ENCODE measurements at regions not wholly inside any gene's neighbourhood (a gene's known extent, or its start where the extent isn't known, plus 50 kb on each side); places are given as distances from the start of the nearest gene placed in this dataset.

DNA sequence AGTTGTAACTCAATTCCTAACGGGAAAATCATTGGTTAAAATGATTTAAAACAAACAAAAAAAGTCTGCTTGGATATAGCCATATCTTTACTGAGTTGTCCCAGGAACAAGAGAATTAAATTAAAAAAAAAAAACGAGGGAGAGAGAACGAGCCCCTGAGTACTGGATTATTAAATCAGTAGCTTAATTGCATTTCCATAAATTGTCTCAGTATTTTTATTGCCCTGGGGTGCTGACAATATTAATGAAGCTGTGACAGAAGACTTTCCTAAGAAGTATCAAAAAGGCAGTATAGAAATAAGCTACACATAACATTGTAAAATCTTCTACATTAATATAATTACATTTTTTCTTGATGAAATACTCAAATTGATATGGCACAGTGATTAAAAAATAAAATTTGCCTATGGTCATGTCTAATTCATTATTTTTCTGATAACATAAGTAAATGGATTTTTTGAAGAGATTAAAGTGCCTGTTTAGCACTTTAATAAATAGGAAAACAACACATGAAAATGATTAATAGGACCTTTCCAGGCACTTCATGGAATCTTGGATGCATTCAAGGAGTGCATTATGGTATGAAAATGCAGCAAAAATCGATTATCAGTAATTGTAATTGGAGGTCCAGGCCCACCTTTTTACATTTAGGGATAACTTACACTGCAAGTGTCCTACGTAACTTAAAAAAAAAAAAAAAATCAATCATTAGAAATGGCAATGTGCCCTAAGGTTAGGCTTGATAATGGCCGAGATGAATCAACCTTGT, 2233.4 kb downstream of the ARAP2 start:
- no peak for TF ChIP-seq EZH2 (IDR thresholded peaks at IDR 0.05; ENCODE audit: borderline replicate concordance, low read length)
- TF ChIP-seq, protein P1, sequence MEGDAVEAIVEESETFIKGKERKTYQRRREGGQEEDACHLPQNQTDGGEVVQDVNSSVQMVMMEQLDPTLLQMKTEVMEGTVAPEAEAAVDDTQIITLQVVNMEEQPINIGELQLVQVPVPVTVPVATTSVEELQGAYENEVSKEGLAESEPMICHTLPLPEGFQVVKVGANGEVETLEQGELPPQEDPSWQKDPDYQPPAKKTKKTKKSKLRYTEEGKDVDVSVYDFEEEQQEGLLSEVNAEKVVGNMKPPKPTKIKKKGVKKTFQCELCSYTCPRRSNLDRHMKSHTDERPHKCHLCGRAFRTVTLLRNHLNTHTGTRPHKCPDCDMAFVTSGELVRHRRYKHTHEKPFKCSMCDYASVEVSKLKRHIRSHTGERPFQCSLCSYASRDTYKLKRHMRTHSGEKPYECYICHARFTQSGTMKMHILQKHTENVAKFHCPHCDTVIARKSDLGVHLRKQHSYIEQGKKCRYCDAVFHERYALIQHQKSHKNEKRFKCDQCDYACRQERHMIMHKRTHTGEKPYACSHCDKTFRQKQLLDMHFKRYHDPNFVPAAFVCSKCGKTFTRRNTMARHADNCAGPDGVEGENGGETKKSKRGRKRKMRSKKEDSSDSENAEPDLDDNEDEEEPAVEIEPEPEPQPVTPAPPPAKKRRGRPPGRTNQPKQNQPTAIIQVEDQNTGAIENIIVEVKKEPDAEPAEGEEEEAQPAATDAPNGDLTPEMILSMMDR (IDR thresholded peaks at IDR 0.05; ENCODE audit: low read length), result no peak
- H3K79me2 ChIP-seq (ENCODE audit: insufficient read depth, low read length), result no peaks in the 10 kb centered on the region
- no peaks in the 10 kb centered on the region for H3F3A ChIP-seq (ENCODE audit: insufficient read depth, low read length)
- no peak overlapping the region for H3K27ac ChIP-seq (ENCODE audit: low read depth, low read length, poor library complexity, severe bottlenecking)
- H3K27me3 ChIP-seq (ENCODE audit: insufficient read depth, low read length), result no peaks in the 10 kb centered on the region
- no peak overlapping the region for H3K4me2 ChIP-seq (ENCODE audit: low read length)
- no peaks in the 10 kb centered on the region for H3K4me1 ChIP-seq (ENCODE audit: insufficient read depth, low read length, severe bottlenecking)
- no peak overlapping the region for H3K4me3 ChIP-seq (ENCODE audit: low read depth, low read length, poor library complexity, severe bottlenecking)
- H3K9ac ChIP-seq (ENCODE audit: low read length), result no peak overlapping the region
- H3K9me2 ChIP-seq (ENCODE audit: low read depth, low read length), result no peaks in the 10 kb centered on the region
- H3K36me3 ChIP-seq (ENCODE audit: insufficient read depth, low read length), result no peaks in the 10 kb centered on the region
- H2AFZ ChIP-seq (ENCODE audit: low read length), result no peak overlapping the region
- no peaks in the 10 kb centered on the region for H4K20me1 ChIP-seq (ENCODE audit: insufficient read depth, low read length)
- no peaks in the 10 kb centered on the region for H3K9me3 ChIP-seq (ENCODE audit: low read length)

DNA sequence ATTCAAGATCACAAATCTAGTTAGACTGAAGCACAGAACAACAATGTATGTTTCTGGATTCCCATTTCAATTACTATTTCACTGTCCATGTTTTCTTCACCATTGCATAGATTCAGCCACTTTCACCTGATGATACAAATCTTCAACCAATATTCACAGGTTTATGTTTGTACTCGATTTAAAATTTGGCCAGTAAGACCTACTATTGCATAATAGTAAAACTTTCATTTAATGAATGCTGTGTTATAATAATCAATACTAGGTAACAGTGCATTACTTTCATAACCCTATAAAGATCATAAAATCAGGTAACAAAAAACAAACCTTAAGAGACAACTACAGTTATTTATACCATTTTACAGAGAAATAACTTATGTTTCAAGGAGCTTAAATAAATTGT, 2209.1 kb downstream of the ARAP2 start:
- Histone ChIP-seq H3K36me3 (ENCODE audit: insufficient read depth, low read length) (no peaks in the 10 kb centered on the region), H3K4me3 (ENCODE audit: low read depth, low read length, poor library complexity, severe bottlenecking) (no peak overlapping the region), H3K79me2 (ENCODE audit: insufficient read depth, low read length) (no peaks in the 10 kb centered on the region), H3K9ac (ENCODE audit: low read length) (no peak overlapping the region), H4K20me1 (ENCODE audit: insufficient read depth, low read length) (no peaks in the 10 kb centered on the region), H3K4me2 (ENCODE audit: low read length) (no peak overlapping the region), H3K9me3 (ENCODE audit: low read length) (no peaks in the 10 kb centered on the region), H3F3A (ENCODE audit: insufficient read depth, low read length) (no peaks in the 10 kb centered on the region), H3K27ac (ENCODE audit: low read depth, low read length, poor library complexity, severe bottlenecking) (no peak overlapping the region), H2AFZ (ENCODE audit: low read length) (no peak overlapping the region), H3K9me2 (ENCODE audit: low read depth, low read length) (no peaks in the 10 kb centered on the region), H3K4me1 (ENCODE audit: insufficient read depth, low read length, severe bottlenecking) (no peaks in the 10 kb centered on the region), H3K27me3 (ENCODE audit: insufficient read depth, low read length) (no peaks in the 10 kb centered on the region)
- no peak for TF ChIP-seq EZH2 (IDR thresholded peaks at IDR 0.05; ENCODE audit: borderline replicate concordance, low read length)
- TF ChIP-seq, protein P1 (IDR thresholded peaks at IDR 0.05; ENCODE audit: low read length), result no peak

DNA sequence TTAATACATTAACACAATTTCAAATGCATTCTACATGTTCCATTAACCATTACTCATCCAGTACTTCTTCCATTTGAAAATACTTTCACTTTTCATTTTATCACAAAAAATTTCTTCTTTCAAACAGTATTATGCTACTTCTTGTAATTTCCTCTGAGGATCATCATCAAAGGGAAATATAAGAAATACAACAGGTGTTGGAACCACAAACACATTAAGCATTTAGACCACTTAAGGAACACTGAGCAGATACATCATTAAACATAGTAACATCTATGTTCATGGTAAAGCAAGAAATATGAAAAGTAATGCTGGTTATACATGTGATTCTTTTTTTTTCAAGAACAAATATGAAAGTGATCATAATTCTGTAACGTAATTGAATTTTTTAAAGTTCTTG, 2207.0 kb downstream of the ARAP2 start:
- H3K9me3 ChIP-seq (ENCODE audit: low read length), result no peaks in the 10 kb centered on the region
- no peaks in the 10 kb centered on the region for H3K79me2 ChIP-seq (ENCODE audit: insufficient read depth, low read length)
- TF ChIP-seq EZH2 (IDR thresholded peaks at IDR 0.05; ENCODE audit: borderline replicate concordance, low read length), result no peak
- TF ChIP-seq, protein P1 (IDR thresholded peaks at IDR 0.05; ENCODE audit: low read length), result no peak
- no peaks in the 10 kb centered on the region for H3K36me3 ChIP-seq (ENCODE audit: insufficient read depth, low read length)
- no peaks in the 10 kb centered on the region for H3K4me1 ChIP-seq (ENCODE audit: insufficient read depth, low read length, severe bottlenecking)
- no peaks in the 10 kb centered on the region for H3K27me3 ChIP-seq (ENCODE audit: insufficient read depth, low read length)
- H2AFZ ChIP-seq (ENCODE audit: low read length), result no peak overlapping the region
- H3K4me2 ChIP-seq (ENCODE audit: low read length), result no peak overlapping the region
- H3K4me3 ChIP-seq (ENCODE audit: low read depth, low read length, poor library complexity, severe bottlenecking), result no peak overlapping the region
- no peaks in the 10 kb centered on the region for H4K20me1 ChIP-seq (ENCODE audit: insufficient read depth, low read length)
- no peak overlapping the region for H3K27ac ChIP-seq (ENCODE audit: low read depth, low read length, poor library complexity, severe bottlenecking)
- no peaks in the 10 kb centered on the region for H3F3A ChIP-seq (ENCODE audit: insufficient read depth, low read length)
- H3K9me2 ChIP-seq (ENCODE audit: low read depth, low read length), result no peaks in the 10 kb centered on the region
- no peak overlapping the region for H3K9ac ChIP-seq (ENCODE audit: low read length)

Measured in OCI-LY1 (cell line).